ENCODE measurements at regions not wholly inside any gene's neighbourhood (a gene's known extent, or its start where the extent isn't known, plus 50 kb on each side); places are given as distances from the start of the nearest gene placed in this dataset.

DNA sequence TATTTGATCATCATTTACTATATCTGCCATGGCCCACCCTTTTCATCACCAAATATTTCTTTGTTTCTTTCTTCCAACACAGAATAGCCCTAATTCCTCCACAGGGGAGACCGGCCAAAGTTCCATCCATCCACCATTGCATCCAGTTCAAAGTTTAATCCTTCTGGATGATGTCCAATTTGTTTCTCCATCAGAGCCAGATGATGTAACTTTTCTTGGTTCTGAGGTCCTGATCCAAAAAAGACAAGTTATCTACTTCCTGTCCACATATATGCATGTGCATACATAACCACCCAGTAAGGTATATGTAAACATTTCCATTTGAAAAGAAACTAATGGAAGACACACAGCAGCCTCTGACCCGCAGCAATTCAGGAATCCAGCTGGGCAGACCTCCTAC, 237.3 kb downstream of the SHOX2 start:
- TF ChIP-seq, protein P1, sequence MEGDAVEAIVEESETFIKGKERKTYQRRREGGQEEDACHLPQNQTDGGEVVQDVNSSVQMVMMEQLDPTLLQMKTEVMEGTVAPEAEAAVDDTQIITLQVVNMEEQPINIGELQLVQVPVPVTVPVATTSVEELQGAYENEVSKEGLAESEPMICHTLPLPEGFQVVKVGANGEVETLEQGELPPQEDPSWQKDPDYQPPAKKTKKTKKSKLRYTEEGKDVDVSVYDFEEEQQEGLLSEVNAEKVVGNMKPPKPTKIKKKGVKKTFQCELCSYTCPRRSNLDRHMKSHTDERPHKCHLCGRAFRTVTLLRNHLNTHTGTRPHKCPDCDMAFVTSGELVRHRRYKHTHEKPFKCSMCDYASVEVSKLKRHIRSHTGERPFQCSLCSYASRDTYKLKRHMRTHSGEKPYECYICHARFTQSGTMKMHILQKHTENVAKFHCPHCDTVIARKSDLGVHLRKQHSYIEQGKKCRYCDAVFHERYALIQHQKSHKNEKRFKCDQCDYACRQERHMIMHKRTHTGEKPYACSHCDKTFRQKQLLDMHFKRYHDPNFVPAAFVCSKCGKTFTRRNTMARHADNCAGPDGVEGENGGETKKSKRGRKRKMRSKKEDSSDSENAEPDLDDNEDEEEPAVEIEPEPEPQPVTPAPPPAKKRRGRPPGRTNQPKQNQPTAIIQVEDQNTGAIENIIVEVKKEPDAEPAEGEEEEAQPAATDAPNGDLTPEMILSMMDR (IDR thresholded peaks at IDR 0.05) = no peak
- TF ChIP-seq POLR2A (IDR thresholded peaks at IDR 0.05) (no peak), POLR2AphosphoS5 (IDR thresholded peaks at IDR 0.05) (no peak)

All from prostate gland (tissue), 2 donors.